ENCODE measurements at regions not wholly inside any gene's neighbourhood (a gene's known extent, or its start where the extent isn't known, plus 50 kb on each side); places are given as distances from the start of the nearest gene placed in this dataset.

DNA sequence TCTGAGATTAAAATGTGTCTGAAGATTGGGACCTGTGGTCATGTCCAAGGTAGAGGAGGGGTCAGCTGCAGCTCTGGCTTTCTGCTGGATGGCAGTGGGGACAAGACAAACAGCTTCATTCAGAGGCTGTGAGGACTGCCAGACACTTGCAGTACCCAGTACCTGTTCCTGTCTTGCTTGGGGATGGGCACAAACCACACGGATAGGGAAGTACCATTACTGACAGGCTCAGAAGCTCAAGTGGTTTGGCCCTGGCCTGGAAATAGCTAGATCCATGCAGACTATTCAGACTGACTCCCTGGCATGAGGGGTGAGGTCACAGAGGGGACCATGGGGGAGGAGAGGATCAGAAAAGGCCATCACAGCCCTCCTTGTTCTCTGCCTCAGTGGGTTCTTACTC, 56.0 kb upstream of the COMTD1 start:
- CTCF ChIA-PET, result no interaction called here
- Histone ChIP-seq H3K4me1 (ENCODE audit: control insufficient read depth in 2 of 2, insufficient read depth in 2 of 2, low read length in 2 of 2) (peaks cover 16 to 18% of the 10 kb centered on the region in 2 donors), H3K9ac (ENCODE audit: low read length) (no peak overlapping the region), H3K27me3 (replicated peaks in 1 of 4; ENCODE audit: control extremely low read depth in 1 of 4, control insufficient read depth in 3 of 4, insufficient read depth in 4 of 4, low read length in 3 of 4) (peaks cover 0 to 53% (median 20%) of the 10 kb centered on the region in 4 experiments), H3K79me2 (ENCODE audit: control insufficient read depth, insufficient read depth, low read length) (no peaks in the 10 kb centered on the region), H3K9me3 (ENCODE audit: control extremely low read depth in 1 of 3, control insufficient read depth in 2 of 3, insufficient read depth in 1 of 3, low read length in 2 of 3) (peaks cover 0 to 11% (median 0%) of the 10 kb centered on the region in 3 donors), H2AFZ (ENCODE audit: insufficient read depth, low read depth, low read length, poor library complexity, severe bottlenecking) (no peak overlapping the region), H4K20me1 (ENCODE audit: control insufficient read depth, insufficient read depth, low read length, poor library complexity, severe bottlenecking) (no peaks in the 10 kb centered on the region), H3K4me2 (replicated peaks; ENCODE audit: low read depth, low read length, poor library complexity, severe bottlenecking) (no peak overlapping the region), H3K4me3 (ENCODE audit: control extremely low read depth in 1 of 5, extremely low read depth in 1 of 5, insufficient read depth in 1 of 5, low read depth in 2 of 5, low read length in 4 of 5) (no peak overlapping the region), H3K27ac (ENCODE audit: low read length in 2 of 2) (no peak overlapping the region), H3K36me3 (replicated peaks in 1 of 2; ENCODE audit: control extremely low read depth in 1 of 2, control insufficient read depth in 1 of 2, extremely low read depth in 1 of 2, insufficient read depth in 2 of 2, low read length in 1 of 2) (no peaks in the 10 kb centered on the region)
- WGBS (ENCODE audit: insufficient coverage), result 0% methylated on average over 1 of the region's 1 CpG
- Mint-ChIP-seq H3K9me3 (ENCODE audit: insufficient read depth) (no peaks in the 10 kb centered on the region), H3K4me3 (no peak overlapping the region), H3K4me1 (peaks cover 6% of the 10 kb centered on the region), H3K27ac (no peak overlapping the region), H3K27me3 (peaks cover 53% of the 10 kb centered on the region)
- POLR2A ChIA-PET, result no interaction called here
- TF ChIP-seq, protein P1, sequence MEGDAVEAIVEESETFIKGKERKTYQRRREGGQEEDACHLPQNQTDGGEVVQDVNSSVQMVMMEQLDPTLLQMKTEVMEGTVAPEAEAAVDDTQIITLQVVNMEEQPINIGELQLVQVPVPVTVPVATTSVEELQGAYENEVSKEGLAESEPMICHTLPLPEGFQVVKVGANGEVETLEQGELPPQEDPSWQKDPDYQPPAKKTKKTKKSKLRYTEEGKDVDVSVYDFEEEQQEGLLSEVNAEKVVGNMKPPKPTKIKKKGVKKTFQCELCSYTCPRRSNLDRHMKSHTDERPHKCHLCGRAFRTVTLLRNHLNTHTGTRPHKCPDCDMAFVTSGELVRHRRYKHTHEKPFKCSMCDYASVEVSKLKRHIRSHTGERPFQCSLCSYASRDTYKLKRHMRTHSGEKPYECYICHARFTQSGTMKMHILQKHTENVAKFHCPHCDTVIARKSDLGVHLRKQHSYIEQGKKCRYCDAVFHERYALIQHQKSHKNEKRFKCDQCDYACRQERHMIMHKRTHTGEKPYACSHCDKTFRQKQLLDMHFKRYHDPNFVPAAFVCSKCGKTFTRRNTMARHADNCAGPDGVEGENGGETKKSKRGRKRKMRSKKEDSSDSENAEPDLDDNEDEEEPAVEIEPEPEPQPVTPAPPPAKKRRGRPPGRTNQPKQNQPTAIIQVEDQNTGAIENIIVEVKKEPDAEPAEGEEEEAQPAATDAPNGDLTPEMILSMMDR (IDR thresholded peaks at IDR 0.05), result no peak
- no peak for TF ChIP-seq EZH2 (IDR thresholded peaks at IDR 0.05; ENCODE audit: borderline replicate concordance, insufficient read depth, low read depth, low read length, poor library complexity, severe bottlenecking)
- DNase-seq (no peak), ATAC-seq (ENCODE audit: low read depth) (no peak)
- intact Hi-C loops (cut with micrococcal nuclease), result no loop called here

DNA sequence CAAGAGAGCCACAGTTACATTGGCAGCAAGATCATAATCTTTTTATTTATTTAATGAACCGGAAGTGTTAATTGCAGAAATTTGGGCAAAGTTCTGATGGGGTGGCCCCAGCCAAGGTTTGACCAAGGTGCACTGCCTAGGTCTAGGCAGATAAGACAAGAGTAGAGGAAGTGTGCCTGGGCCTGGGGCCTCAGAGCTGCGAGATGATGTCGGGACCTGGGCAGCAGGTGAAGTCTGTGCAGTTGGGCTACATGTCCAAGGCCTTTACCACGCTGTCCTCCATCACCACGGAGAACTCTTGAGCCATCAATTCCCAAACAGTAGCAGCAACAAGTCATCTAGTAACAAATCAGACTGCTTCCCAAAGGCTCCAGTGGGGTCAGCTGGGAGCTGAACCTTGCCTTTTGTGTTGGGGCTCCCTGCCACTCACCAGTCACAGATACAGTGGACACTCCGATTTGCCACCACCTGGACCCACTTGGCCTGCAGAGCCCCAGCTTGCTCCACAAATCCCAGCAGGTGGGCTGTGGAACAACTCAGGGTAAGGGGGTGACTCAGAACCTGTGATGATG, 52.5 kb upstream of the COMTD1 start:
- Histone ChIP-seq H3K79me2 (ENCODE audit: control insufficient read depth, insufficient read depth, low read length) (no peaks in the 10 kb centered on the region), H3K4me1 (ENCODE audit: control insufficient read depth in 2 of 2, insufficient read depth in 2 of 2, low read length in 2 of 2) (no peaks in the 10 kb centered on the region), H3K4me3 (ENCODE audit: control extremely low read depth in 1 of 5, extremely low read depth in 1 of 5, insufficient read depth in 1 of 5, low read depth in 2 of 5, low read length in 4 of 5) (no peak overlapping the region), H3K27me3 (replicated peaks in 1 of 4; ENCODE audit: control extremely low read depth in 1 of 4, control insufficient read depth in 3 of 4, insufficient read depth in 4 of 4, low read length in 3 of 4) (peaks cover 0 to 32% (median 4%) of the 10 kb centered on the region in 4 experiments), H3K4me2 (replicated peaks; ENCODE audit: low read depth, low read length, poor library complexity, severe bottlenecking) (no peak overlapping the region), H3K9me3 (ENCODE audit: control extremely low read depth in 1 of 3, control insufficient read depth in 2 of 3, insufficient read depth in 1 of 3, low read length in 2 of 3) (peaks cover 0 to 10% (median 0%) of the 10 kb centered on the region in 3 donors), H3K36me3 (replicated peaks in 1 of 2; ENCODE audit: control extremely low read depth in 1 of 2, control insufficient read depth in 1 of 2, extremely low read depth in 1 of 2, insufficient read depth in 2 of 2, low read length in 1 of 2) (no peaks in the 10 kb centered on the region), H2AFZ (ENCODE audit: insufficient read depth, low read depth, low read length, poor library complexity, severe bottlenecking) (no peak overlapping the region), H3K9ac (ENCODE audit: low read length) (no peak overlapping the region), H3K27ac (ENCODE audit: low read length in 2 of 2) (no peak overlapping the region), H4K20me1 (ENCODE audit: control insufficient read depth, insufficient read depth, low read length, poor library complexity, severe bottlenecking) (no peaks in the 10 kb centered on the region)
- DNase-seq, result no peak
- no peaks in the 10 kb centered on the region for H3K9me3 Mint-ChIP-seq (ENCODE audit: insufficient read depth)
- intact Hi-C loops (cut with micrococcal nuclease), result no loop called here
- WGBS (ENCODE audit: insufficient coverage), result 95% methylated on average over 4 of the region's 6 CpGs
- POLR2A ChIA-PET, result no interaction called here
- no peak overlapping the region for H3K4me3 Mint-ChIP-seq
- TF ChIP-seq EZH2 (IDR thresholded peaks at IDR 0.05; ENCODE audit: borderline replicate concordance, insufficient read depth, low read depth, low read length, poor library complexity, severe bottlenecking), result no peak
- TF ChIP-seq, protein P1 (IDR thresholded peaks at IDR 0.05), result no peak
- no peak for ATAC-seq (ENCODE audit: low read depth)
- H3K27ac Mint-ChIP-seq, result no peak overlapping the region
- CTCF ChIA-PET, result no interaction called here
- H3K27me3 Mint-ChIP-seq, result peaks cover 60% of the 10 kb centered on the region
- H3K4me1 Mint-ChIP-seq, result no peaks in the 10 kb centered on the region
